NB4 (cell line): ENCODE measurements at regions not wholly inside any gene's neighbourhood (a gene's known extent, or its start where the extent isn't known, plus 50 kb on each side); places are given as distances from the start of the nearest gene placed in this dataset.

Experiments
- DNase-seq: peaks from one replicate; pipeline ENCODE4 v3.0.0; 2010; ENCODE audit warnings: low read depth
- H3K4me3 ChIP-seq: one replicate; pipeline ENCODE4 v1.5.1; 2011; ENCODE audit warnings: mild to moderate bottlenecking, low read depth, low read length, moderate library complexity
- MYC ChIP-seq: IDR thresholded peaks from 2 replicates; pipeline ENCODE4 v1.6.1; 2011; ENCODE audit warnings: low read depth, low read length
- POLR2A ChIP-seq: IDR thresholded peaks from 2 replicates; pipeline ENCODE4 v1.6.1; 2011; ENCODE audit warnings: mild to moderate bottlenecking; ENCODE audit not compliant: insufficient read length; ENCODE audit errors: extremely low read depth
- TF ChIP-seq, protein P1 (sequence below): IDR thresholded peaks from 2 replicates; pipeline ENCODE4 v1.6.1; 2011; ENCODE audit warnings: low read depth, low read length
- TF ChIP-seq, protein P2 (sequence below): IDR thresholded peaks from one replicate; pipeline ENCODE4 v1.5.1; 2012; ENCODE audit warnings: low read depth, low read length

DNA sequence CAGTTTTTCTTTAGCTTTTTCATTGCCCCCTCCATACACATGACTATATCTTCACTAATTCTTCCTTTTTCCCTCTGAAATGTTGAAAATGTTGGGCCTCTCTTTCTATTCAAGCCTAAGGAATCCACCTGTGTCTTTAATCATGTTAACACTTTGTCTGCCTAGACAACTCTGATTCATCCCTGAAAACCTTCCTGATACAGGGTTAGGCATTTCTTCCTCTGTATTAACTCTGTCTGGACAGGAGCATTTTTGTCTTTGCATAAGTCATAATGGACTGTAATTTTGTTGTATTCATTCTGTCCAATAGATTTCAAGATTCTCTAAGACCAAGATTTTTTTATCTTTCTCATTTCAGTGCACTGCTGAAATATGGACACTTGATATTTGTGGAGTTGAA lies 297.3 kb downstream of the IKZF2 start:
- TF ChIP-seq, protein P1, sequence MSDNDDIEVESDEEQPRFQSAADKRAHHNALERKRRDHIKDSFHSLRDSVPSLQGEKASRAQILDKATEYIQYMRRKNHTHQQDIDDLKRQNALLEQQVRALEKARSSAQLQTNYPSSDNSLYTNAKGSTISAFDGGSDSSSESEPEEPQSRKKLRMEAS = no peak
- TF ChIP-seq MYC = no peak
- TF ChIP-seq, protein P2, sequence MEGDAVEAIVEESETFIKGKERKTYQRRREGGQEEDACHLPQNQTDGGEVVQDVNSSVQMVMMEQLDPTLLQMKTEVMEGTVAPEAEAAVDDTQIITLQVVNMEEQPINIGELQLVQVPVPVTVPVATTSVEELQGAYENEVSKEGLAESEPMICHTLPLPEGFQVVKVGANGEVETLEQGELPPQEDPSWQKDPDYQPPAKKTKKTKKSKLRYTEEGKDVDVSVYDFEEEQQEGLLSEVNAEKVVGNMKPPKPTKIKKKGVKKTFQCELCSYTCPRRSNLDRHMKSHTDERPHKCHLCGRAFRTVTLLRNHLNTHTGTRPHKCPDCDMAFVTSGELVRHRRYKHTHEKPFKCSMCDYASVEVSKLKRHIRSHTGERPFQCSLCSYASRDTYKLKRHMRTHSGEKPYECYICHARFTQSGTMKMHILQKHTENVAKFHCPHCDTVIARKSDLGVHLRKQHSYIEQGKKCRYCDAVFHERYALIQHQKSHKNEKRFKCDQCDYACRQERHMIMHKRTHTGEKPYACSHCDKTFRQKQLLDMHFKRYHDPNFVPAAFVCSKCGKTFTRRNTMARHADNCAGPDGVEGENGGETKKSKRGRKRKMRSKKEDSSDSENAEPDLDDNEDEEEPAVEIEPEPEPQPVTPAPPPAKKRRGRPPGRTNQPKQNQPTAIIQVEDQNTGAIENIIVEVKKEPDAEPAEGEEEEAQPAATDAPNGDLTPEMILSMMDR = no peak
- TF ChIP-seq POLR2A = no peak
- no peak overlapping the region for H3K4me3 ChIP-seq
- DNase-seq = no peak

DNA sequence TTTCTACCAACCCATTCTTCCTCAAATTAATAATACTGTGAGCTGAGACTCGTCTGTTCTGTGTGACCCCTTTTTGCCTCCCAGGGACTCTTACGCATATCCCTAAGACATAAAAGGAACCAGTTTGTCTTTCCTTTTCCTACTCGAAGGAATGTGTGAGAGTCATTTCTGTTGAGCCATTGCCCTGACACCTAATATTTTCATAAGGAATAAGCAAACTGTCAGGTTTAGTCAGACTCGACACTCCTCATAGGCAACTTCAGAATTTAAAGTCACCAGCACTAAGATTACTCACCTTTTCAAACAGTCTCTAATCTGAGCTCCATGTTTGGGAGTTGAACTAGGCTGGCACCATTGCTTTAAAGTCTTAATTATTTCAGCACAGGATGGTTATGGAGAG lies 305.5 kb downstream of the IKZF2 start:
- no peak for DNase-seq
- TF ChIP-seq POLR2A (no peak), MYC (no peak)
- TF ChIP-seq, protein P1 = no peak
- TF ChIP-seq, protein P2 = no peak
- H3K4me3 ChIP-seq = no peak overlapping the region

DNA sequence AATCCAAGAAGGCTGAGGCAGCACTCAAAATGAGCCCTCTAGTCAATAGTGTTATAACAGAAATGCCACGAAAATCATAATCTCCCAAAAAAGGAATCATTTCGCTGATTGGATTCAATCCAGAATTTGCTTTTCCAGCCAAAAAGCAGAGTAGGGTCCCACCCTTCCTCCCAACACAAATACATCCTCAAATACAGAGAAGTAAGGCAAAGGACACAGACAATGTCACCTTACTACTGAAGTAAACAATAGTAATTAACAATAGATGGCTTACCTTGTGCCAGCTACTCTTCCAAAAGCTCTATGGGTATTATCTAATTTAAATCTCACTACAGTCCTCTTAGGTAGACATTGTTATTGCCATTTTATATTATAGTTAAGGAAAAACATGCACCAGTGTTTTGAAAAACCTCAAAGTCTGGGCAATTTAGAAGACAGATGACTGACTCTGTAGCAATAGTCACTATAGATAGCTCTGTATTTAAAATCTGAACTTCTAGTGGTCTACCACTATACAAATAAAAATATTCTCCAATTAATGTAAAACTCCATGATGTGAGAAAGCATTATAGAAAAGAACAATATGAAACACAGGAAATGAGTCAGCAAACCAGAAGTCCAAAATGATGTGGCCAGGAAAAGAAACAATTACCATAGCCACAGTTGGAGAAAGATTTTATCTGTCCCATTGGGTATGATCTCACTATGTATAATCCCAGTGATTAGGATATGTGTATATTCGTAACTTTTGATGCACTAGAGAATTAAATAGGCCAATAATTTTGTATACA lies 305.0 kb upstream of the ERBB4 start:
- TF ChIP-seq MYC (no peak), POLR2A (no peak)
- TF ChIP-seq, protein P1 = no peak
- TF ChIP-seq, protein P2 = no peak
- H3K4me3 ChIP-seq = no peak overlapping the region
- peak; percentile 24 for DNase-seq

DNA sequence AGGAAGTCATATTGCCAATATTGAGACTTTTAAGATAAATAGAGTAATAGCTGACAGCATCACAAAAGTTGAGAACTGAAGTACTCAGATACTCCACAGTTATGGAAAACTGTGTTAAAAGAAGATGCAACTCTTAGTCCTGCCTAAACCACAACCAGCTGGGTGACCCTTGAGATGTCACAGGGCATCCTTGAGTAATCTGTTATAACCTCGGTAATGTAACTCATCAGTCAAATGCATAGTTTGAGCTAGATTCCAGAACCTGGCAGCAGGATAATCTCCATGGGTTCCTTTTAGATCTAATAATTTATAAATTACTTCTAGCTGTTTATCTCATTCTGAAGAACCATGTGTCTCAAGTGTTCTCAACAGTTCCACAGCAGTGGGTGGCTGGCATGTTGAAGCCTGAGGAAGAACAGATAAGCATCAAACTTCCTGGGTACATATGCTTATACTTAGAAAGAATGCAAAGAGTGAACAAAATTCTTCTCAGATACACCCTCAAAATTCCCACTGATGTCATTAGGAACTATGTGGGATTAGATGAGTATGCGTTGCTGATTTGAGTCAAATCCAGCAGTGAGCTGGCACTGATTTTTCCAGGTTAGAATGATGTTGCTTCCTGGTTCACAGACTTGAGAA lies 304.1 kb upstream of the ERBB4 start:
- DNase-seq = no peak
- TF ChIP-seq POLR2A = no peak
- TF ChIP-seq MYC = no peak
- TF ChIP-seq, protein P2 = no peak
- TF ChIP-seq, protein P1 = no peak
- no peak overlapping the region for H3K4me3 ChIP-seq

DNA sequence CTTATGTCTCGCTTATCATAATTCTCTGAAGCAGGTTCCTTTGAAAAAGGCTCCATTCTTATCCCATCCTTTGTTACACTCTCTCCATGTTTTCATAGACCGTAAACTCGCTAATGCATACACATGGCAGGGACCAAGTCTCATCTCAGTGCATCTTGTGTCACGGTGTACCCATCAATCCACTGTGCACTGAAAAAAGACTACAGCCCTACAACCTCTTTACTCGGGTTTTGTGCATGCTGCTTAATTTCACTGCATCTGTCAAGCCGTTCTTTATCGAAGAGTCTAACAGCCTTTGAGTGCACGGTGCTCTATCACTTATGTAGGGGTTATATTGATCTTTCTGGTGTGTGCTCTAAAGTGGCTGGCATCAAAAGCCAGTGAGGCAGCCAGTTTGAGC lies 302.9 kb upstream of the ERBB4 start:
- DNase-seq = no peak
- H3K4me3 ChIP-seq = no peak overlapping the region
- TF ChIP-seq, protein P1 = no peak
- TF ChIP-seq POLR2A (no peak), MYC (no peak)
- TF ChIP-seq, protein P2 = no peak
